Liver (tissue), 2 donors: ENCODE measurements at regions not wholly inside any gene's neighbourhood (a gene's known extent, or its start where the extent isn't known, plus 50 kb on each side); places are given as distances from the start of the nearest gene placed in this dataset.

Source experiments
- CTCF ChIP-seq: fragments of 150-350 bp; IDR thresholded peaks from 2 replicates; pipeline ENCODE4 v1.5.1; 2017; ENCODE audit warnings: improper control_type of control experiment, low read depth, low read length; ENCODE audit not compliant: missing input control
- FOXA1 ChIP-seq: IDR thresholded peaks from 2 replicates; pipeline ENCODE4 v1.6.1; 2016; ENCODE audit warnings: antibody characterized with exemption
- donor health status: healthy.

- no peak for TF ChIP-seq CTCF
- TF ChIP-seq FOXA1 = no peak
Observed at GRCh38 chrX:86935988-86936387, 581.6 kb upstream of the KLHL4 start.
